SIG-M5 treated with dmso at 0.1 percent for 504 hours (cell line): ENCODE measurements at regions not wholly inside any gene's neighbourhood (a gene's known extent, or its start where the extent isn't known, plus 50 kb on each side); places are given as distances from the start of the nearest gene placed in this dataset.
"Not testable (repeated sequence)": the region's sequence is repeated elsewhere in the genome, so short reads cannot be mapped to it uniquely, and the experiment has no call there.

Experiments used
- DNase-seq: peaks from one replicate; lab custom pipeline; 2025; ENCODE audit not compliant: unreplicated experiment; lab: John Stamatoyannopoulos, UW

GRCh38 chr1:221552792-221553191, 189.1 kb downstream of the DUSP10 start:
- DNase-seq: not testable (repeated sequence)

GRCh38 chr1:221555689-221556433, 186.0 kb downstream of the DUSP10 start:
- no peak for DNase-seq

- no peak for DNase-seq
Observed at GRCh38 chr1:221556435-221556834, 185.5 kb downstream of the DUSP10 start.

GRCh38 chr1:221557013-221557412, 184.9 kb downstream of the DUSP10 start:
- no peak for DNase-seq

GRCh38 chr1:221558396-221558795, 183.5 kb downstream of the DUSP10 start:
- no peak for DNase-seq

- DNase-seq: no peak
Observed at GRCh38 chr1:221559911-221560310, 182.0 kb downstream of the DUSP10 start.

GRCh38 chr1:221562542-221563475, 179.1 kb downstream of the DUSP10 start:
- DNase-seq: no peak

- DNase-seq: no peak
Observed at GRCh38 chr1:221563476-221563921, 178.4 kb downstream of the DUSP10 start.

GRCh38 chr1:221564891-221565290, 177.0 kb downstream of the DUSP10 start:
- no peak for DNase-seq

- no peak for DNase-seq
Observed at GRCh38 chr1:221565711-221566110, 176.2 kb downstream of the DUSP10 start.

GRCh38 chr1:221567859-221568507, 173.9 kb downstream of the DUSP10 start:
- no peak for DNase-seq

GRCh38 chr1:221573756-221574155, 168.1 kb downstream of the DUSP10 start:
- no peak for DNase-seq

- DNase-seq: no peak
Observed at GRCh38 chr1:221574529-221574928, 167.4 kb downstream of the DUSP10 start.

GRCh38 chr1:221575605-221576004, 166.3 kb downstream of the DUSP10 start:
- DNase-seq: no peak

- DNase-seq: no peak
Observed at GRCh38 chr1:221576268-221576667, 165.6 kb downstream of the DUSP10 start.

- no peak for DNase-seq
Observed at GRCh38 chr1:221583465-221583864, 158.4 kb downstream of the DUSP10 start.

- DNase-seq: not testable (repeated sequence)
Observed at GRCh38 chr1:221587013-221587412, 154.9 kb downstream of the DUSP10 start.

GRCh38 chr1:221591250-221591649, 150.6 kb downstream of the DUSP10 start:
- not testable (repeated sequence) for DNase-seq

- no peak for DNase-seq
Observed at GRCh38 chr1:221594576-221594975, 147.3 kb downstream of the DUSP10 start.

GRCh38 chr1:221598122-221598521, 143.8 kb downstream of the DUSP10 start:
- DNase-seq: no peak

- DNase-seq: no peak
Observed at GRCh38 chr1:221601166-221601565, 140.7 kb downstream of the DUSP10 start.
